Ishikawa (cell line): ENCODE measurements at regions not wholly inside any gene's neighbourhood (a gene's known extent, or its start where the extent isn't known, plus 50 kb on each side); places are given as distances from the start of the nearest gene placed in this dataset.
A peak's percentile ranks its signal among the peaks of the same experiment; 100 is the strongest.

ENCODE experiments used
- CEBPB ChIP-seq: IDR thresholded peaks from 2 replicates; pipeline ENCODE4 v1.6.1; 2012
- CREB1 ChIP-seq: IDR thresholded peaks from 2 replicates; pipeline ENCODE4 v1.6.1; 2012; ENCODE audit warnings: low read depth
- EGR1 ChIP-seq: IDR thresholded peaks from 2 replicates; pipeline ENCODE4 v1.6.1; 2012
- EP300 ChIP-seq: IDR thresholded peaks from 2 replicates; pipeline ENCODE4 v1.6.1; 2012; ENCODE audit warnings: borderline replicate concordance
- FOXM1 ChIP-seq: IDR thresholded peaks from 2 replicates; pipeline ENCODE4 v1.6.1; 2012; ENCODE audit warnings: low read depth, borderline replicate concordance
- MAX ChIP-seq: IDR thresholded peaks from 2 replicates; pipeline ENCODE4 v1.6.1; 2012
- NFIC ChIP-seq: IDR thresholded peaks from 2 replicates; pipeline ENCODE4 v1.6.1; 2012
- RAD21 ChIP-seq: IDR thresholded peaks from 2 replicates; pipeline ENCODE4 v1.6.1; 2012; ENCODE audit warnings: low read depth
- REST ChIP-seq: IDR thresholded peaks from 2 replicates; pipeline ENCODE4 v1.6.1; 2012; ENCODE audit warnings: low read depth, mild to moderate bottlenecking
- TAF1 ChIP-seq: IDR thresholded peaks from 2 replicates; pipeline ENCODE4 v1.6.1; 2012; ENCODE audit warnings: low read depth, mild to moderate bottlenecking
- TCF12 ChIP-seq: IDR thresholded peaks from 2 replicates; pipeline ENCODE4 v1.6.1; 2012; ENCODE audit warnings: low read depth
- TEAD4 ChIP-seq: IDR thresholded peaks from 2 replicates; pipeline ENCODE4 v1.6.1; 2012
- USF1 ChIP-seq: IDR thresholded peaks from 2 replicates; pipeline ENCODE4 v1.6.1; 2012
- YY1 ChIP-seq: IDR thresholded peaks from 2 replicates; pipeline ENCODE4 v1.6.1; 2012; ENCODE audit warnings: low read depth
- ZBTB7A ChIP-seq: IDR thresholded peaks from 2 replicates; pipeline ENCODE4 v1.6.1; 2012; ENCODE audit warnings: low read depth

- TF ChIP-seq TAF1 (no peak), USF1 (peak; percentile 67), TCF12 (no peak), REST (no peak), MAX (no peak)
These were observed 58.1 kb upstream of the ERG start for GRCh38 chr21:38556390-38556789.

- TF ChIP-seq TEAD4 (no peak), USF1 (no peak), REST (no peak), CREB1 (no peak), ZBTB7A (no peak)
These were observed 62.9 kb upstream of the ERG start for GRCh38 chr21:38561205-38561604.

GRCh38 chr21:38561613-38562581 is 63.6 kb upstream of the ERG start:
- TF ChIP-seq NFIC, result no peak
- TF ChIP-seq ZBTB7A, result no peak
- no peak for TF ChIP-seq CREB1
- no peak for TF ChIP-seq EP300
- TF ChIP-seq EGR1, result no peak

- no peak for TF ChIP-seq CEBPB
- TF ChIP-seq TAF1, result no peak
- TF ChIP-seq EGR1, result no peak
These were observed 69.2 kb upstream of the ERG start for GRCh38 chr21:38567335-38567969.

- no peak for TF ChIP-seq USF1
- no peak for TF ChIP-seq FOXM1
- TF ChIP-seq NFIC, result no peak
- TF ChIP-seq EP300, result no peak
- TF ChIP-seq TCF12, result no peak
- TF ChIP-seq REST, result no peak
- no peak for TF ChIP-seq EGR1
- TF ChIP-seq YY1, result no peak
- no peak for TF ChIP-seq ZBTB7A
- TF ChIP-seq MAX, result no peak
- no peak for TF ChIP-seq TAF1
- TF ChIP-seq CEBPB, result no peak
- no peak for TF ChIP-seq RAD21
- TF ChIP-seq CREB1, result no peak
- TF ChIP-seq TEAD4, result no peak
These were observed 69.7 kb upstream of the ERG start for GRCh38 chr21:38567970-38568360.
